ENCODE measurements at regions not wholly inside any gene's neighbourhood (a gene's known extent, or its start where the extent isn't known, plus 50 kb on each side); places are given as distances from the start of the nearest gene placed in this dataset.

- no peak for TF ChIP-seq CUX1 (CRISPR knock-in tag; IDR thresholded peaks at IDR 0.05)
- TF ChIP-seq RBM17 (IDR thresholded peaks at IDR 0.05; ENCODE audit: borderline replicate concordance, low read depth, low read length), result no peak
- TF ChIP-seq HDAC2 (IDR thresholded peaks at IDR 0.05), result no peak
Measured at GRCh38 chr17:77565166-77565565, 393.3 kb upstream of the TNRC6C start (continued).

GRCh38 chr17:77566151-77566550 is 392.4 kb upstream of the TNRC6C start:
- no TSS peak for BruUV-seq (replicated peaks)
- H3K4me2 ChIP-seq (ENCODE audit: insufficient read depth, low read length), result no peak overlapping the region
- intact Hi-C loops (cut with micrococcal nuclease), result no loop called here
- no peaks in the 10 kb centered on the region for H3K36me3 ChIP-seq (ENCODE audit: control insufficient read depth, insufficient read depth, low read length)
- FAIRE-seq (no peak), ATAC-seq (peak; percentile 42; the same call in 1 of the 3 replicates), DNase-seq (ENCODE audit: extremely low read depth in 1 of 4, low spot score in 3 of 4) (no peak)
- POLR2A ChIA-PET, result no interaction called here
- H3K4me1 ChIP-seq (replicated peaks in 1 of 2; ENCODE audit: control insufficient read depth in 2 of 2, insufficient read depth in 2 of 2, low read length in 2 of 2), result peaks cover 4 to 7% of the 10 kb centered on the region in 2 experiments; a peak in 4 of 5 replicates
- no peaks in the 10 kb centered on the region for H3K9me1 ChIP-seq (ENCODE audit: control insufficient read depth, insufficient read depth, low read length)
- in situ Hi-C loops (cut with MboI), result no loop called here
- H3K4me3 ChIP-seq, result no peak overlapping the region
- no peak overlapping the region for H2AFZ ChIP-seq (ENCODE audit: low read depth, low read length)
- CTCF ChIA-PET (ENCODE audit: low intra/inter-chr PET ratio), result no interaction called here
- no peaks in the 10 kb centered on the region for H3K9me3 ChIP-seq (replicated peaks; ENCODE audit: control insufficient read depth, insufficient read depth, low read depth, low read length)
- peaks cover 25 to 57% of the 10 kb centered on the region in 2 experiments for H3K27me3 ChIP-seq (ENCODE audit: control insufficient read depth in 2 of 2, insufficient read depth in 2 of 2, low read length in 2 of 2)
- H3K9ac ChIP-seq (ENCODE audit: insufficient read depth in 1 of 2, low read depth in 2 of 2, low read length in 2 of 2), result no peak overlapping the region
- WGBS (ENCODE audit: insufficient coverage, low coverage, missing lambda C conversion rate), result 6% methylated on average over 7 of the region's 7 CpGs
- H4K20me1 ChIP-seq (replicated peaks; ENCODE audit: control insufficient read depth, insufficient read depth, low read length), result peaks cover 9% of the 10 kb centered on the region
- H3K27ac ChIP-seq (ENCODE audit: extremely low read depth, low read depth, low read length), result no peak overlapping the region
- H3K79me2 ChIP-seq (ENCODE audit: control insufficient read depth, insufficient read depth, low read length), result no peaks in the 10 kb centered on the region
- TF ChIP-seq MECOM (CRISPR knock-in tag; IDR thresholded peaks at IDR 0.05) (no peak), NBN (IDR thresholded peaks at IDR 0.05; ENCODE audit: low read depth) (no peak), KLF1 (tag; IDR thresholded peaks at IDR 0.05) (no peak), HNRNPK (IDR thresholded peaks at IDR 0.05; ENCODE audit: low read depth, low read length, poor library complexity, severe bottlenecking) (no peak), LCOR (CRISPR knock-in tag; IDR thresholded peaks at IDR 0.05) (no peak), CCAR2 (IDR thresholded peaks at IDR 0.05; ENCODE audit: low read depth, low read length) (no peak), SMAD1 (IDR thresholded peaks at IDR 0.05; ENCODE audit: low read depth, low read length, partially characterized antibody) (no peak), HNRNPUL1 (IDR thresholded peaks at IDR 0.05; ENCODE audit: low read length) (no peak), CSDE1 (IDR thresholded peaks at IDR 0.05) (no peak), ELF2 (CRISPR knock-in tag; IDR thresholded peaks at IDR 0.05) (no peak), ILK (tag; IDR thresholded peaks at IDR 0.05; ENCODE audit: borderline replicate concordance, low read depth) (no peak), TAL1 (IDR thresholded peaks at IDR 0.05) (no peak), NCOA1 (IDR thresholded peaks at IDR 0.05; ENCODE audit: low read depth) (no peak), SMARCB1 (IDR thresholded peaks at IDR 0.05; ENCODE audit: insufficient read length, low read depth) (no peak), YBX1 (IDR thresholded peaks at IDR 0.05) (no peak)
